HCT116 (cell line): ENCODE measurements at regions not wholly inside any gene's neighbourhood (a gene's known extent, or its start where the extent isn't known, plus 50 kb on each side); places are given as distances from the start of the nearest gene placed in this dataset.

Experiments used
- ATAC-seq: fragments of 200-7000 bp; cut with Tn5 transposase; 2 replicates; pipeline ENCODE4 v1.9.1; 2020; ENCODE audit warnings: mild to moderate bottlenecking, moderate library complexity
- BruUV-seq: library from RNA; stranded (reverse); fragments of 400-500 nt; replicated peaks from 2 replicates; lab custom pipeline; 2021; lab: Mats Ljungman, UMichigan
- CTCF ChIA-PET: fragments of 300-600 bp; sonication (Branson Sonifier 250); formaldehyde crosslinking; loops from one replicate; lab custom pipeline; 2021; ENCODE audit warnings: antibody characterized with exemption; lab: Charles Lee
- POLR2A ChIA-PET: fragments of 300-600, 350-600 bp; sonication (Branson Sonifier 250); formaldehyde crosslinking; loops from one replicate; lab custom pipeline; 2021; ENCODE audit warnings: antibody characterized with exemption; lab: Charles Lee
- RAD21 ChIA-PET, 2 experiments: fragments of 300-600 bp; sonication (Branson Sonifier 250); formaldehyde crosslinking; loops; one replicate each; lab custom pipeline; 2023; ENCODE audit warnings: low total read pairs in 2 of 2; ENCODE audit not compliant: uncharacterized antibody in 2 of 2, unreplicated experiment in 2 of 2, low non-redundant PET in 1 of 2; lab: Charles Lee
- DNase-seq: peaks from one replicate; pipeline ENCODE4 v3.0.0-alpha.2; 2010; ENCODE audit warnings: low read depth, low spot score
- H2AFZ ChIP-seq: fragments of 200-600 bp; shearing (Covaris generic), sonication (generic); 2 replicates; pipeline ENCODE4 v1.6.1; 2017; ENCODE audit warnings: low read depth, mixed run types, mixed read lengths, antibody characterized with exemption, low read length; ENCODE audit not compliant: poor library complexity, severe bottlenecking
- H3K27ac ChIP-seq: 2 replicates; pipeline ENCODE4 v1.5.1; 2012; ENCODE audit warnings: low read depth, low read length
- H3K27me3 ChIP-seq: fragments of 200-600 bp; sonication (generic); 2 replicates; pipeline ENCODE4 v1.6.1; 2016; ENCODE audit warnings: mixed run types, low read length, mixed read lengths; ENCODE audit not compliant: insufficient read depth
- H3K36me3 ChIP-seq, 2 experiments: fragments of 200-500 bp in 1 of 2; fragments of 200-600 bp in 1 of 2; sonication (Bioruptor generic) in 1 of 2; sonication (generic) in 1 of 2; 2 replicates each; pipeline versions ENCODE4 v1.5.1 to v1.6.1; 2014 to 2016; ENCODE audit warnings: low read length in 2 of 2, inconsistent platforms in 1 of 2, mixed read lengths in 1 of 2, mixed run types in 1 of 2; ENCODE audit not compliant: insufficient read depth in 2 of 2, control insufficient read depth in 1 of 2
- H3K4me1 ChIP-seq, 2 experiments: fragments of 200-600 bp in 1 of 2; sonication (generic) in 1 of 2; 2 replicates each; pipeline versions ENCODE4 v1.5.1 to v1.6.1; 2012 to 2017; ENCODE audit warnings: low read length in 2 of 2, inconsistent platforms in 1 of 2, mild to moderate bottlenecking in 1 of 2, mixed read lengths in 1 of 2, mixed run types in 1 of 2, moderate library complexity in 1 of 2; ENCODE audit not compliant: insufficient read depth in 2 of 2, control insufficient read depth in 1 of 2
- H3K4me2 ChIP-seq: fragments of 200-600 bp; sonication (generic); 2 replicates; pipeline ENCODE4 v1.6.1; 2017; ENCODE audit warnings: mixed run types, low read length, mixed read lengths
- H3K4me3 ChIP-seq, 2 experiments: fragments of 200-600 bp in 1 of 2; sonication (generic) in 1 of 2; replicated peaks in 1 of 2; 2 replicates each; pipeline ENCODE4 v1.5.1; 2011 to 2016; ENCODE audit warnings: low read length in 2 of 2, control low read depth in 1 of 2, low read depth in 1 of 2, mild to moderate bottlenecking in 1 of 2, mixed read lengths in 1 of 2, mixed run types in 1 of 2
- H3K79me2 ChIP-seq: fragments of 200-600 bp; sonication (generic); 2 replicates; pipeline ENCODE4 v1.6.1; 2017; ENCODE audit warnings: mild to moderate bottlenecking, mixed run types, low read length, moderate library complexity, mixed read lengths; ENCODE audit not compliant: insufficient read depth
- H3K9ac ChIP-seq: fragments of 200-600 bp; sonication (generic); 2 replicates; pipeline ENCODE4 v1.6.1; 2016; ENCODE audit warnings: low read length, mixed read lengths
- H3K9me2 ChIP-seq: fragments of 200-600 bp; sonication (generic), shearing (Covaris generic); 2 replicates; pipeline ENCODE4 v1.6.1; 2017; ENCODE audit warnings: mixed run types, mild to moderate bottlenecking, moderate library complexity; ENCODE audit not compliant: insufficient read depth
- H3K9me3 ChIP-seq, 2 experiments: fragments of 200-500 bp in 1 of 2; fragments of 200-600 bp in 1 of 2; sonication (Bioruptor generic) in 1 of 2; sonication (generic) in 1 of 2; 2 replicates each; pipeline ENCODE4 v1.6.1; 2014 to 2017; ENCODE audit warnings: low read length in 2 of 2, mixed read lengths in 2 of 2, inconsistent platforms in 1 of 2, low read depth in 1 of 2, mild to moderate bottlenecking in 1 of 2, mixed run types in 1 of 2, moderate library complexity in 1 of 2; ENCODE audit not compliant: control insufficient read depth in 1 of 2, insufficient read depth in 1 of 2
- H4K20me1 ChIP-seq: fragments of 200-600 bp; sonication (generic), shearing (Covaris generic); 2 replicates; pipeline ENCODE4 v1.6.1; 2017; ENCODE audit warnings: mixed run types, mild to moderate bottlenecking, moderate library complexity; ENCODE audit not compliant: insufficient read depth
- ATF3 ChIP-seq: IDR thresholded peaks from 2 replicates; pipeline ENCODE4 v1.6.1; 2012
- CBX3 ChIP-seq: IDR thresholded peaks from 2 replicates; pipeline ENCODE4 v1.6.1; 2012; ENCODE audit warnings: low read depth
- EGR1 ChIP-seq: IDR thresholded peaks from 2 replicates; pipeline ENCODE4 v1.6.1; 2012; ENCODE audit warnings: low read depth
- POLR2AphosphoS5 ChIP-seq: IDR thresholded peaks from 2 replicates; pipeline ENCODE4 v1.6.1; 2011; ENCODE audit warnings: mild to moderate bottlenecking, low read depth, low read length, moderate library complexity
- RAD21 ChIP-seq: IDR thresholded peaks from 2 replicates; pipeline ENCODE4 v1.6.1; 2012; ENCODE audit warnings: low read depth, mild to moderate bottlenecking
- REST ChIP-seq: IDR thresholded peaks from 2 replicates; pipeline ENCODE4 v1.6.1; 2012; ENCODE audit warnings: low read depth
- ZFX ChIP-seq: fragments of 450-650 bp; IDR thresholded peaks from 2 replicates; pipeline ENCODE4 v1.6.1; 2017
- intact Hi-C: fragments of 100-400 bp; cut with micrococcal nuclease; formaldehyde crosslinking; loops from 2 replicates; pipeline ENCODE4 v1.10.0; 2022

- POLR2A ChIA-PET: no interaction called here
These were observed 564.5 kb upstream of the PTBP2 start for GRCh38 chr1:96157101-96157500.

More at GRCh38 chr1:96157101-96157500, 564.5 kb upstream of the PTBP2 start:
- no peaks in the 10 kb centered on the region for H3K27me3 ChIP-seq
- ChIA-PET CTCF (no interaction called here), RAD21 (no interaction called here)
- no peaks in the 10 kb centered on the region for H3K9me2 ChIP-seq
- no peak for DNase-seq
- H3K9me3 ChIP-seq: peaks cover 0 to 6% of the 10 kb centered on the region in 2 experiments; a peak in 1 of 4 replicates
- no TSS peak for BruUV-seq
- TF ChIP-seq ATF3 (no peak), EGR1 (no peak), ZFX (no peak), REST (no peak), RAD21 (no peak), POLR2AphosphoS5 (no peak), CBX3 (no peak)
- H3K36me3 ChIP-seq: no peaks in the 10 kb centered on the region
- no peak overlapping the region for H3K4me3 ChIP-seq
- intact Hi-C loops: no loop called here
- H4K20me1 ChIP-seq: no peaks in the 10 kb centered on the region
- no peak overlapping the region for H3K27ac ChIP-seq
- no peak overlapping the region for H3K4me2 ChIP-seq
- no peak overlapping the region for H2AFZ ChIP-seq
- H3K79me2 ChIP-seq: no peaks in the 10 kb centered on the region
- no peak for ATAC-seq
- H3K9ac ChIP-seq: no peak overlapping the region
- H3K4me1 ChIP-seq: no peaks in the 10 kb centered on the region
